Stomach (tissue), 4 donors: ENCODE measurements at regions not wholly inside any gene's neighbourhood (a gene's known extent, or its start where the extent isn't known, plus 50 kb on each side); places are given as distances from the start of the nearest gene placed in this dataset.

Experiments
- CTCF ChIP-seq, 7 experiments: fragments of 450-650 bp in 4 of 7; fragments of 200-600 bp in 3 of 7; sonication (generic) in 3 of 7; IDR thresholded peaks; one replicate each; pipeline ENCODE4 v1.5.1; 2016 to 2019; ENCODE audit warnings: antibody characterized with exemption in 7 of 7, control low read depth in 2 of 7, mild to moderate bottlenecking in 1 of 7
- POLR2A ChIP-seq, 4 donors: fragments of 450-650 bp; IDR thresholded peaks; one replicate each; pipeline ENCODE4 v1.6.1; 2016; ENCODE audit warnings: antibody characterized with exemption in 4 of 4, control low read depth in 2 of 4, mild to moderate bottlenecking in 1 of 4, moderate library complexity in 1 of 4

GRCh38 chr17:5797447-5798050 is 213.2 kb upstream of the NLRP1 start:
- no peak for TF ChIP-seq POLR2A (IDR thresholded peaks at IDR 0.05)
- TF ChIP-seq CTCF (IDR thresholded peaks at IDR 0.05) = no peak
